ENCODE measurements at regions not wholly inside any gene's neighbourhood (a gene's known extent, or its start where the extent isn't known, plus 50 kb on each side); places are given as distances from the start of the nearest gene placed in this dataset.

GRCh38 chr16:6977291-6977690, 355.4 kb upstream of the RBFOX1 start:
- H3K4me2 ChIP-seq (ENCODE audit: low read length): no peak overlapping the region
- H4K20me1 ChIP-seq (ENCODE audit: insufficient read depth, low read length): no peaks in the 10 kb centered on the region
- H3K27ac ChIP-seq (ENCODE audit: low read depth, low read length, poor library complexity, severe bottlenecking): no peak overlapping the region
- no peaks in the 10 kb centered on the region for H3K9me3 ChIP-seq (ENCODE audit: low read length)
- H3K4me3 ChIP-seq (ENCODE audit: low read depth, low read length, poor library complexity, severe bottlenecking): no peak overlapping the region
- no peaks in the 10 kb centered on the region for H3K9me2 ChIP-seq (ENCODE audit: insufficient read depth, low read length)
- no TSS peak for BruUV-seq (replicated peaks)
- intact Hi-C loops (cut with micrococcal nuclease; ENCODE audit: unreplicated experiment): no loop called here
- CTCF ChIA-PET (ENCODE audit: unreplicated experiment): no interaction called here
- H3K79me2 ChIP-seq (ENCODE audit: insufficient read depth, low read depth, low read length): no peaks in the 10 kb centered on the region
- TF ChIP-seq EZH2phosphoT487 (IDR thresholded peaks at IDR 0.05; ENCODE audit: borderline replicate concordance, low read depth, low read length): no peak
- TF ChIP-seq CTCF (conservative IDR thresholded peaks at IDR 0.05; ENCODE audit: low read length): no peak
- DNase-seq (ENCODE audit: low spot score): no peak
- H3K36me3 ChIP-seq (ENCODE audit: insufficient read depth, low read length): no peaks in the 10 kb centered on the region
- POLR2A ChIA-PET: interaction anchor here (0.7 kb wide), 1 partner anchor 123 kb away, joined by 5 read pairs; no protein-coding TSS in a partner anchor
- H2AFZ ChIP-seq (ENCODE audit: low read length): no peak overlapping the region
- no peaks in the 10 kb centered on the region for H3K4me1 ChIP-seq (ENCODE audit: insufficient read depth, low read length, poor library complexity, severe bottlenecking)

GRCh38 chr16:6976716-6977115, 355.9 kb upstream of the RBFOX1 start:
- no peak overlapping the region for H3K4me2 ChIP-seq (ENCODE audit: low read length)
- no peak overlapping the region for H3K4me3 ChIP-seq (ENCODE audit: low read depth, low read length, poor library complexity, severe bottlenecking)
- ChIA-PET CTCF (ENCODE audit: unreplicated experiment) (no interaction called here), POLR2A (no interaction called here)
- H3K9me3 ChIP-seq (ENCODE audit: low read length): no peaks in the 10 kb centered on the region
- TF ChIP-seq CTCF (conservative IDR thresholded peaks at IDR 0.05; ENCODE audit: low read length) (no peak), EZH2phosphoT487 (IDR thresholded peaks at IDR 0.05; ENCODE audit: borderline replicate concordance, low read depth, low read length) (no peak)
- intact Hi-C loops (cut with micrococcal nuclease; ENCODE audit: unreplicated experiment): no loop called here
- H3K36me3 ChIP-seq (ENCODE audit: insufficient read depth, low read length): no peaks in the 10 kb centered on the region
- no peaks in the 10 kb centered on the region for H3K79me2 ChIP-seq (ENCODE audit: insufficient read depth, low read depth, low read length)
- H3K9me2 ChIP-seq (ENCODE audit: insufficient read depth, low read length): no peaks in the 10 kb centered on the region
- no peaks in the 10 kb centered on the region for H4K20me1 ChIP-seq (ENCODE audit: insufficient read depth, low read length)
- no peak overlapping the region for H3K27ac ChIP-seq (ENCODE audit: low read depth, low read length, poor library complexity, severe bottlenecking)
- H3K4me1 ChIP-seq (ENCODE audit: insufficient read depth, low read length, poor library complexity, severe bottlenecking): no peaks in the 10 kb centered on the region
- BruUV-seq (replicated peaks): no TSS peak
- no peak for DNase-seq (ENCODE audit: low spot score)
- H2AFZ ChIP-seq (ENCODE audit: low read length): no peak overlapping the region

- H3K79me2 ChIP-seq (ENCODE audit: insufficient read depth, low read depth, low read length): no peaks in the 10 kb centered on the region
- H2AFZ ChIP-seq (ENCODE audit: low read length): no peak overlapping the region
- no peaks in the 10 kb centered on the region for H3K9me3 ChIP-seq (ENCODE audit: low read length)
- intact Hi-C loops (cut with micrococcal nuclease; ENCODE audit: unreplicated experiment): no loop called here
- no peak overlapping the region for H3K27ac ChIP-seq (ENCODE audit: low read depth, low read length, poor library complexity, severe bottlenecking)
- no peaks in the 10 kb centered on the region for H3K36me3 ChIP-seq (ENCODE audit: insufficient read depth, low read length)
- ChIA-PET CTCF (ENCODE audit: unreplicated experiment) (no interaction called here), POLR2A (no interaction called here)
- DNase-seq (ENCODE audit: low spot score): no peak
- BruUV-seq (replicated peaks): no TSS peak
- no peaks in the 10 kb centered on the region for H3K9me2 ChIP-seq (ENCODE audit: insufficient read depth, low read length)
- TF ChIP-seq EZH2phosphoT487 (IDR thresholded peaks at IDR 0.05; ENCODE audit: borderline replicate concordance, low read depth, low read length) (no peak), CTCF (conservative IDR thresholded peaks at IDR 0.05; ENCODE audit: low read length) (no peak)
- H3K4me2 ChIP-seq (ENCODE audit: low read length): no peak overlapping the region
- no peaks in the 10 kb centered on the region for H3K4me1 ChIP-seq (ENCODE audit: insufficient read depth, low read length, poor library complexity, severe bottlenecking)
- H3K4me3 ChIP-seq (ENCODE audit: low read depth, low read length, poor library complexity, severe bottlenecking): no peak overlapping the region
- no peaks in the 10 kb centered on the region for H4K20me1 ChIP-seq (ENCODE audit: insufficient read depth, low read length)
These were observed 362.3 kb upstream of the RBFOX1 start for GRCh38 chr16:6970171-6970857.
